Hematopoietic multipotent progenitor cell treated with erythropoietin and hydrocortisone succinate and interleukin-3 and kit ligand, for 4 days (in vitro differentiated cells): ENCODE measurements at regions not wholly inside any gene's neighbourhood (a gene's known extent, or its start where the extent isn't known, plus 50 kb on each side); places are given as distances from the start of the nearest gene placed in this dataset.

Source experiments
- DNase-seq: peaks from one replicate; pipeline ENCODE4 v3.0.0-alpha.2; 2015

GRCh38 chr2:150041722-150042425, 445.6 kb downstream of the RND3 start:
- no peak for DNase-seq

- no peak for DNase-seq
Observed at GRCh38 chr2:150036622-150037021, 449.0 kb upstream of the MMADHC start.

DNA sequence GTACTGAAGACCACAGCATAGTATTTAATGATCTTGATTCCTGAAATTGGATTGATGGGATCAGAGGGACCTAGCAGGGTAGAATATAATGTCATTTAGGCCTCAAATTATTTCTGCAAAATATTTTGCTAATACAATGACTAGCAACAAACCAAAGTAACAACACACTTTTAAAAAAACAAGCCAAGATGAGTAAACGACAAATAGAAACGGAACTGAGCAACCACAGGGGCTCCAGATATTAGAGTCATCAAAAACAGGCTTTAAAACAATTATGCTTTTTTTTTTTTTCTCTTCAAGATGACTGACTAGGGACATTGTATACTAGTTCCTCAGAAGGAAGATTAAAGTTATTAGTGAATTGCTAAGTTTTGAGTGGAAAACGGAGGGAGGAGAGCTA, 447.1 kb upstream of the MMADHC start:
- DNase-seq = no peak

GRCh38 chr2:150030436-150031190, 443.0 kb upstream of the MMADHC start:
- DNase-seq = no peak

- DNase-seq = no peak
Observed at GRCh38 chr2:150028322-150028721, 440.7 kb upstream of the MMADHC start.

- DNase-seq = no peak
Observed at GRCh38 chr2:150027164-150027563, 439.6 kb upstream of the MMADHC start.

DNA sequence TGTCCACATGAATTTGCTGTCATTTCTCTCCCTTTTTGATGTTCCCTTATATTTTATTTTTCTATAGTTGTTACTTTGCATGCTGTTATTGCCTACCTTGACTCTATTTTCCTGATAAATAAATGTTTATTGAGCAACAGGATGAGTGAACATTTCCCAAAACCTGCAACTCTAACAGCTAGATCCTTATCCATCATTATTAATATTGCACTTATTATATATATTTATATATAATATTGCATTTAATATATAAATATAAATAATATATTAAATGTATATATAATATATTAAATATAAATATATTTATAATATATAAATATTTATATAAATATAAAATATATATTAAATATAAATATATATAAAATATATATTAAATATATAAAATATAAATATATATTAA, 436.1 kb upstream of the MMADHC start:
- no peak for DNase-seq

- no peak for DNase-seq
Observed at GRCh38 chr2:150023044-150023443, 435.5 kb upstream of the MMADHC start.

DNA sequence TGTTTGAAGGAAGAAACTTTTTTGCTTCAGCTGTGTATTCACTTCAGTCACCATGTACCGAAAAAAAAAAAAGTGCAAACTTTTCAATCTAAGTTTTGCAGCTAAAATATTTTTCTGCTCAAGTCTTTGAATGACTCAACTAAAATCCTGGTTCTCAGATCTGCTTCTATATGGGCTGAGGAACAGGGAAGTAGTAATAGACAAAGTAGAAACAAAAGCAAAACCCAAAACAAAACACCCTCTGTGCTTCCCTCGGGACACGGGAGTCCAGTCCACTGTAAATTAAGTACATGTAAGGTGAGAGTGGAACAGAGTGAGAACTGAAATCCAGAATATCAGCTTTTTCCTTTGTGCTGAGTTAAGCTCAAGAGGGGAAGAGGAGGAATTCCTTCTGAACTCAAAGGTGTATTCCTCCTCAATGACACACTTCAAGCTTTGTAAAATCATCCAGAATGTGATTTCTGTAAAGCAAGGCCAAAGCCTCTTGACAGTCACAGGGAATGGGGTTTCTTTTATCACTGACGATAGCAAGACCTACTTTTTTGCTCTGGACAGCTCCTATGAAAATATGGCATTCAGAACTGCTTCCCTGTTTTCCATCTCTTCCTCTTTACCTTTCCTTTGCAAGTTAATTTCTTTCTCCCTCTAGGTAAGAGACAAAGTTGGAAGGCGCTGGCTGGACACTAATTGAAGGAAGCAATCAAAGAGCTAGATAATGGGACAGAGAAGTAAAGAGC, 433.5 kb upstream of the MMADHC start:
- DNase-seq = no peak

DNA sequence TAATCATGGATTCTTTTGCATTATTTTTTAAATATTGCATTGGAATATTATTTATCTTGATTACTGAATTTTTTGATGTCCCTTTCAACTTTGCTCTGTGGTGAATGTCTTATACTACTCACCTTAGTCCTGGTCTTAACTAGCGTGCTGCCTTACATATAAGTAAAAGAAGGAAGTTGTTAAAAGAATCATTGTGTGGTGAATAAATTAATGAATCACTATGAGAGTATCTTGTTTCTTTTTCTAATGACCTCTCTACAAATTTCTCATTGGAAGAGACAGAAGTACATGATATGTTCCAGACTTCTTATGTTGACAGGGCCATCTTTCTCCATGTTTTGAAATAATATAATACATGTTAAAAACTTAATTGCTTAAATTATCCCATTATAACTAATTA, 432.6 kb upstream of the MMADHC start:
- no peak for DNase-seq

DNA sequence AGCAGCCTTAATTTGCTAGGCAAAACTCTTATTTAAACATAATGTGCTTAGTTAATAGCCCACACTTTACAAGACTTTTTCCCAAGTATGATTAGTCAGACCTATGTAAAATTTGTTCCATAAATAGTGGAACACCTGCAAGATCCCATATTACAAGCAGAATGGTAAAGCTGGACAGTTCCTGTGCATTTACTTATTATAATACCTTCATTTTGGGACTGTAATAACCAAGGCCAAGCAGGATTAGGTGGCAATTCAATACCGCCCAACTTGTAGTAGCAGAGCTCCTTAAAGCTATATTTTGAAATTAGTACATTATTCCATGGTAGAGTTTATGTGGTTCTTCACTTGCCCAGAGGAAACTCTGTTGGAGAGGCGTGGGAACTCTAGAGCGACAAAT, 431.5 kb upstream of the MMADHC start:
- no peak for DNase-seq

- DNase-seq = no peak
Observed at GRCh38 chr2:150012986-150013385, 425.4 kb upstream of the MMADHC start.

GRCh38 chr2:150011161-150011730, 423.7 kb upstream of the MMADHC start:
- DNase-seq = no peak

- DNase-seq = no peak
Observed at GRCh38 chr2:150008901-150009300, 421.3 kb upstream of the MMADHC start.

DNA sequence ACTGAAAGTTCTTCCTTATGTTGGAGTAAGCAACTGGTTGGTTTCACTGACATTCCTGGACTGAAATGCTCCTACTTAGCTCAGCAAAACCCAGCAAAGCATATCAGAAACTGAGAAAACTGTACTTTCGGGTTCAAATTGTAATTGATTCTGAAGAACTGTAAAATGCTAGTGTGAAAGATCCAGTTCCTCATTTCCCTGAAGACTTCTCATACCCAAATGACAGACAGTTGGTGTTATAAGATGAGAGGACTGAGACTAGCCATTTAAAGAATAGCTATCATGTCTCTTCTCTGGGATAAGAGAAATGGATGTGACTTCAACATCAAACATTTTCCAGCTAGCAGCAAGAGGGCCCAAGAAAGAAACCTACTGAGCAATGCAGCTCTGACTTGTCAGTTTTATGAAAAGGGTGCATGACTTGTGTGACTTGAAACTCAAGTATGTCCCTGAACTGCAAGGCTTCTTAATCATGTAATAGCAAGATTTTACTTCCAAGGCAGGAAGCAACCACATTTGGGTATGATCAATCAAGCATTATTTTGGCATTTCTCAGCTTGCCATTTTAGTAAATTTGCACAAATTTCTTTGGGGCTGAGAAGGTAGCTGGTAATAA, 420.3 kb upstream of the MMADHC start:
- DNase-seq = no peak

- DNase-seq = no peak
Observed at GRCh38 chr2:150006591-150006990, 419.0 kb upstream of the MMADHC start.

DNA sequence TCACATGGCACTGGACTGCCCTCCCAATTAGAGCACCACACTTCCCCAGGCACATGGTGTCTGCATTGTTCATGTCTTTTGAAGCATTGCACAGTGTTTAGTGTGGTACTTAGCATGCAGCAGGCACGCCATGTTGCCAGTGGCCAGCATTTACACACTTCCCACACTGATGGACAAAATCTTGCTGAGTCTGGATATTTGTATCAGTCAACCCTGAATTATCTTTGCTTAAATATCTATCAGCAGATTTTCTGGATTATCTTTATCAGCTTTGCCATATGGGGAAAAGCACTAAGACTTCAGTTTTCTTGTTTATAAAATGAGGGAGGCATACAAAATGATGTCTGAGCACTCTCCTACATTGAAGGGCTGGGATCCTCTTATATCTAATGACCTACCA, 416.0 kb upstream of the MMADHC start:
- no peak for DNase-seq

DNA sequence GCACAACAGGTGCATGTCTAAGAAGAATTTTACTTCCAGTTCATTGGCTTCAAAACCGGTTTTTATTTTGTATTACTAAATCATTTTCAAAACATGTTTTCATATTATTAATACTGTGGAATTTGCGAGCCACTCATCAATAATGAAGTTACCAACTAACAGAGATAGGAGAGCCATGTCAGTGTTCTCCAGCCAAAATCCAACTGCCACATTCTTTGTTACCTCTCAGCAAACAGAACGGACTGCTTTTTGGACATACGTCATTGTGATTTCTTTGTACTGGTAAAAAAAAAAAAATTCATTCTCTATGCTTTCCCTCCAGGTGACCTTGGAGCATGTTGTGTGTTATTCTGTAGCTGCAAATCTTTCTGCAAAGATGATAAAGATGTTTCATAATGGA, 414.2 kb upstream of the MMADHC start:
- DNase-seq = no peak

DNA sequence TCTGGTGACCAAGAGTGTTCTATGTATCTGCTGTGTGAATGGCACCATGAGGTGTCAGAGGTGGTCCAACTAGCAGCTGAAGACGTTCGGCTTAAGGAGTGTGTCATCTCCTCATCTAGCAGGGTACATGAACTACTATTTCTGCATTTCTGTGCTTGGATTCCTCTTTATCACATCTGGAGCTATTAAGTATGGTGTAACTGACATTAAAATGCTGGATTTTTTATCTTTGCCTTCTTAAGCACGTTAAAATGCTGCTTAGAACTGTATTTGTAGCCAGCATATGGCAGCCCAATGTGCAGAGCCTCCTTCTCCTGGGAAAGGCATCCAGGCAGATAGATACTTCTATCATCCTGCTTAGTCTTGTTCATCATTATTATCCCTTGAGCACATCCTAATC, 409.3 kb upstream of the MMADHC start:
- no peak for DNase-seq

- no peak for DNase-seq
Observed at GRCh38 chr2:149994057-149994728, 406.6 kb upstream of the MMADHC start.

DNA sequence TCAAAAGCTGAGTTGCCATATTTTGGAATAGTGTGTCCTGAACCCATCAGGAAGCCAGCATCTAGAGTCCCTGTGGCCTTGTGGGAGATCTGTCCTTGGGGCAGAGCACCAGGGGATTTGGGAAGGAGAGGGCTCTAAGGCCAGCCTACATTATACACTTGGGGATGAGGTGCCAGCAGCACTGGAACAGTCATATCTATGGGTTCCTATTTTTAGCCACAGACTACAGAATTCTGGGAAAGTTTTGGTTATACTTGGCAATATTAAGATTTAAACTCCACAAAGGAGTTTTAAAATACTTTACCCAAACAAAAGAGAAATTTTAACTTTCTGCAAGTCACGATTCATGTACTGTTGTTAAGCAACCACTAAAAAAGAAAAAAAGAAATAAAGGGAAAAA, 405.7 kb upstream of the MMADHC start:
- DNase-seq = no peak

GRCh38 chr2:149991576-149991975, 404.0 kb upstream of the MMADHC start:
- no peak for DNase-seq

- no peak for DNase-seq
Observed at GRCh38 chr2:149990965-149991364, 403.4 kb upstream of the MMADHC start.
